Upper lobe of left lung (tissue), 6 donors: ENCODE measurements at regions not wholly inside any gene's neighbourhood (a gene's known extent, or its start where the extent isn't known, plus 50 kb on each side); places are given as distances from the start of the nearest gene placed in this dataset.

ENCODE experiments used
- ATAC-seq, 2 donors: fragments of 200-7000 bp; cut with Tn5 transposase; one replicate each; pipeline ENCODE4 v1.9.1; 2022; ENCODE audit warnings: mild to moderate bottlenecking in 2 of 2, moderate library complexity in 2 of 2; ENCODE audit not compliant: low FRiP score in 2 of 2
- DNase-seq, 2 donors: peaks; one replicate each; pipeline ENCODE4 v3.0.0-alpha.2; 2019 to 2020
- H3K27ac ChIP-seq, 4 donors: fragments of 200-600 bp; sonication (generic); one replicate each; pipeline ENCODE4 v1.5.1; 2016 to 2019
- H3K27me3 ChIP-seq, 4 donors: fragments of 200-600 bp; sonication (generic); one replicate each; pipeline ENCODE4 v1.5.1; 2017 to 2019
- H3K36me3 ChIP-seq, 4 donors: fragments of 200-600 bp; sonication (generic); one replicate each; pipeline ENCODE4 v1.5.1; 2016 to 2019
- H3K4me1 ChIP-seq, 4 donors: fragments of 200-600 bp; sonication (generic); one replicate each; pipeline ENCODE4 v1.5.1; 2018 to 2019
- H3K4me3 ChIP-seq, 4 donors: fragments of 200-600 bp; sonication (generic); one replicate each; pipeline ENCODE4 v1.5.1; 2017 to 2019; ENCODE audit warnings: mild to moderate bottlenecking in 2 of 4, moderate library complexity in 1 of 4
- H3K9me3 ChIP-seq, 4 donors: fragments of 200-600 bp; sonication (generic); one replicate each; pipeline ENCODE4 v1.5.1; 2018 to 2019
- CTCF ChIP-seq, 6 experiments: fragments of 450-650 bp in 4 of 6; fragments of 200-600 bp in 2 of 6; sonication (generic) in 2 of 6; IDR thresholded peaks; one replicate each; pipeline ENCODE4 v1.5.1; 2016 to 2019; ENCODE audit warnings: antibody characterized with exemption in 6 of 6
- EP300 ChIP-seq, 4 donors: sonication (generic); formaldehyde crosslinking; IDR thresholded peaks; one replicate each; pipeline ENCODE4 v1.5.1; 2017; ENCODE audit warnings: antibody characterized with exemption in 4 of 4, control low read depth in 2 of 4
- POLR2A ChIP-seq, 4 donors: fragments of 450-650 bp; IDR thresholded peaks; one replicate each; pipeline ENCODE4 v1.5.1; 2016 to 2017; ENCODE audit warnings: antibody characterized with exemption in 4 of 4, mild to moderate bottlenecking in 2 of 4
- POLR2AphosphoS5 ChIP-seq, 2 donors: sonication (generic); formaldehyde crosslinking; IDR thresholded peaks; one replicate each; pipeline ENCODE4 v1.5.1; 2017; ENCODE audit warnings: antibody characterized with exemption in 2 of 2
- WGBS, 2 donors: methylation state at CpG; one replicate each; pipeline ENCODE4 v1.1.5; 2017 to 2018; 5-methylcytosine and 5-hydroxymethylcytosine counted together
- donor health status: DM: no; HTN: no; CAD: no; lungs with moderate emphysema.
- donor health status: DM: no; HTN: yes; CAD: no; lungs with severe emphysema.

GRCh38 chr13:73732350-73732749, 401.9 kb downstream of the KLF12 start:
- Histone ChIP-seq H3K27me3 (no peaks in the 10 kb centered on the region), H3K27ac (no peak overlapping the region), H3K9me3 (no peaks in the 10 kb centered on the region), H3K36me3 (no peaks in the 10 kb centered on the region), H3K4me3 (no peak overlapping the region), H3K4me1 (no peaks in the 10 kb centered on the region)
- no peak for ATAC-seq
- DNase-seq: no peak
- 83 to 92% methylated on average over 2 of the region's 2 CpGs for WGBS, 2 donors
- TF ChIP-seq EP300 (IDR thresholded peaks at IDR 0.05) (no peak), CTCF (IDR thresholded peaks at IDR 0.05) (no peak), POLR2A (IDR thresholded peaks at IDR 0.05) (no peak), POLR2AphosphoS5 (IDR thresholded peaks at IDR 0.05) (no peak)

GRCh38 chr13:73731564-73731963, 402.6 kb downstream of the KLF12 start:
- no peak overlapping the region for H3K27ac ChIP-seq
- ATAC-seq (no peak), DNase-seq (no peak)
- no peaks in the 10 kb centered on the region for H3K27me3 ChIP-seq
- TF ChIP-seq EP300 (IDR thresholded peaks at IDR 0.05): no peak
- no peak for TF ChIP-seq CTCF (IDR thresholded peaks at IDR 0.05)
- no peak for TF ChIP-seq POLR2A (IDR thresholded peaks at IDR 0.05)
- no peak for TF ChIP-seq POLR2AphosphoS5 (IDR thresholded peaks at IDR 0.05)
- H3K9me3 ChIP-seq: no peaks in the 10 kb centered on the region
- H3K4me3 ChIP-seq: no peak overlapping the region
- no peaks in the 10 kb centered on the region for H3K36me3 ChIP-seq
- H3K4me1 ChIP-seq: no peaks in the 10 kb centered on the region

- H3K4me1 ChIP-seq: no peaks in the 10 kb centered on the region
- no peaks in the 10 kb centered on the region for H3K36me3 ChIP-seq
- DNase-seq (no peak), ATAC-seq (no peak)
- H3K27me3 ChIP-seq: no peaks in the 10 kb centered on the region
- WGBS, 2 donors: 91% methylated on average over 5 of the region's 5 CpGs
- no peak overlapping the region for H3K4me3 ChIP-seq
- no peak overlapping the region for H3K27ac ChIP-seq
- no peaks in the 10 kb centered on the region for H3K9me3 ChIP-seq
- TF ChIP-seq CTCF (IDR thresholded peaks at IDR 0.05) (no peak), EP300 (IDR thresholded peaks at IDR 0.05) (no peak), POLR2AphosphoS5 (IDR thresholded peaks at IDR 0.05) (no peak), POLR2A (IDR thresholded peaks at IDR 0.05) (no peak)
These were observed 404.2 kb downstream of the KLF12 start for GRCh38 chr13:73730014-73730413.

GRCh38 chr13:73729046-73729445, 405.2 kb downstream of the KLF12 start:
- H3K27me3 ChIP-seq: no peaks in the 10 kb centered on the region
- H3K4me1 ChIP-seq: no peaks in the 10 kb centered on the region
- no peaks in the 10 kb centered on the region for H3K9me3 ChIP-seq
- TF ChIP-seq CTCF (IDR thresholded peaks at IDR 0.05) (no peak), EP300 (IDR thresholded peaks at IDR 0.05) (no peak)
- no peak overlapping the region for H3K4me3 ChIP-seq
- ATAC-seq: no peak
- H3K36me3 ChIP-seq: no peaks in the 10 kb centered on the region
- H3K27ac ChIP-seq: no peak overlapping the region
- DNase-seq: no peak
- 85 to 88% methylated on average over 1 of the region's 1 CpG for whole genome bisulfite sequencing, 2 donors

- H3K9me3 ChIP-seq: no peaks in the 10 kb centered on the region
- WGBS, 2 donors: 44 to 68% methylated on average over 1 of the region's 1 CpG
- DNase-seq (no peak), ATAC-seq (no peak)
- no peaks in the 10 kb centered on the region for H3K27me3 ChIP-seq
- H3K27ac ChIP-seq: no peak overlapping the region
- TF ChIP-seq POLR2A (IDR thresholded peaks at IDR 0.05) (no peak), EP300 (IDR thresholded peaks at IDR 0.05) (no peak), CTCF (IDR thresholded peaks at IDR 0.05) (no peak), POLR2AphosphoS5 (IDR thresholded peaks at IDR 0.05) (no peak)
- no peak overlapping the region for H3K4me3 ChIP-seq
- H3K36me3 ChIP-seq: no peaks in the 10 kb centered on the region
- peaks cover under 1 to 11% (median 8%) of the 10 kb centered on the region in 4 donors for H3K4me1 ChIP-seq
These were observed 412.1 kb downstream of the KLF12 start for GRCh38 chr13:73722120-73722519.
